Neural crest cell (in vitro differentiated cells): ENCODE measurements at regions not wholly inside any gene's neighbourhood (a gene's known extent, or its start where the extent isn't known, plus 50 kb on each side); places are given as distances from the start of the nearest gene placed in this dataset.
"Not testable (repeated sequence)": the region's sequence is repeated elsewhere in the genome, so short reads cannot be mapped to it uniquely, and the experiment has no call there.

ENCODE experiments used
- DNase-seq: peaks from one replicate; pipeline ENCODE4 v3.0.0; 2021; ENCODE audit warnings: low read depth, mixed read lengths, low spot score
- H3K27ac Mint-ChIP-seq: one replicate; pipeline ENCODE4 v1.8.0; 2021; ENCODE audit warnings: mild to moderate bottlenecking, mixed read lengths; ENCODE audit not compliant: unreplicated experiment
- H3K27me3 Mint-ChIP-seq: 2 replicates; pipeline ENCODE4 v1.8.0; 2021; ENCODE audit warnings: low read depth, mild to moderate bottlenecking, mixed read lengths
- H3K36me3 Mint-ChIP-seq: 2 replicates; pipeline ENCODE4 v1.8.0; 2021; ENCODE audit warnings: low read depth, mild to moderate bottlenecking, mixed read lengths
- H3K4me1 Mint-ChIP-seq: 2 replicates; pipeline ENCODE4 v1.8.0; 2021; ENCODE audit warnings: mixed read lengths
- H3K4me3 Mint-ChIP-seq: one replicate; pipeline ENCODE4 v1.8.0; 2021; ENCODE audit warnings: mild to moderate bottlenecking, mixed read lengths
- H3K9me3 Mint-ChIP-seq: 2 replicates; pipeline ENCODE4 v1.8.0; 2021; ENCODE audit warnings: mixed read lengths
- CTCF ChIP-seq: fragments of 200-600 bp; sonication (generic); conservative IDR thresholded peaks from 2 replicates; pipeline ENCODE4 v1.5.0; 2021; ENCODE audit warnings: antibody characterized with exemption, mild to moderate bottlenecking

DNA sequence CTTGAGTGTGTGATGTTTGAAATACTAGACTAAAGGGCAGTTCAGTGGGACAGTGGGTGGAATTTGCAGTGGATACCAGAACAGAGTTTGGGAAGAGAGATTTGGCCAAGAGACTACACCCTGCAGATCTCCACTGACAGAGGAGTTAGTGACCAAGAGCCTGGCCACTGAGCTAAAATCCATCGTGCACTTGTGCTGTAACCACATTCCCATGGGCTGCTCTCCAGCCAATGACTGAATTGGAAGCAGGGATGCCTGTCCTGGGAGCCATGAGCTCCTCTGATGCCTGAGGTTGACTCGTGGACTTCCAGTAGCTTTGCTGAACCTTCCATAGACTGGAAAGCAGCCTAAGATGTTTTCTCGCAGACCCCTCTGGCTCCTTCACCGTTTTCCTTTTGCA lies 296.1 kb downstream of the TRIML1 start:
- H3K27ac Mint-ChIP-seq: no peak overlapping the region
- no peaks in the 10 kb centered on the region for H3K36me3 Mint-ChIP-seq
- no peaks in the 10 kb centered on the region for H3K27me3 Mint-ChIP-seq
- peaks cover 7% of the 10 kb centered on the region for H3K9me3 Mint-ChIP-seq
- no peak for DNase-seq
- H3K4me1 Mint-ChIP-seq: peaks cover 34% of the 10 kb centered on the region
- H3K4me3 Mint-ChIP-seq: no peak overlapping the region
- TF ChIP-seq CTCF: no peak

GRCh38 chr4:188437535-188437934 lies 298.3 kb downstream of the TRIML1 start:
- peaks cover 16% of the 10 kb centered on the region for H3K4me1 Mint-ChIP-seq
- H3K9me3 Mint-ChIP-seq: peaks cover 1% of the 10 kb centered on the region
- H3K27me3 Mint-ChIP-seq: no peaks in the 10 kb centered on the region
- TF ChIP-seq CTCF: no peak
- no peak for DNase-seq
- H3K36me3 Mint-ChIP-seq: no peaks in the 10 kb centered on the region
- no peak overlapping the region for H3K27ac Mint-ChIP-seq
- no peak overlapping the region for H3K4me3 Mint-ChIP-seq

DNA sequence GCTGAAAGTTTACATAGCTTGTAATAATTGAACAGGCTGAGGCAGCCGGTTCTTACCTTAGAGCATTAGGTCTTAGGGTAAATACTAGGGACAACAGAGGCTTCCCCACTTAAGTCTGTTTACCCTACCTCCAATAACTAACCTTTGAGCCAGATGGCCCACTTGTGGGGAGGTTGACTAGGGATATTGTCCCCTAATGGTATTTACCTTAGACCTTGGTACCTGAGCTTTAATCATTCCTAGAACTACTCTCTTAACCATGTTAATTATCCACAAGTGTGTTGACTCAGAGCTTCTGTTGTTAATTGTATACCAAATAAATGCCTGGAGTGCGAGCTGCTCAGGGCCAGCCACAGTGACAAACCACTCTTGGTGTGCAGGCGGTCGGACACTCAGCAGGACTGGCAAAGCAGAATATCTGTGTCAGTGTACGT lies 299.2 kb downstream of the TRIML1 start:
- H3K4me3 Mint-ChIP-seq, H3K27ac Mint-ChIP-seq, H3K9me3 Mint-ChIP-seq, H3K27me3 Mint-ChIP-seq, H3K36me3 Mint-ChIP-seq, DNase-seq: not testable (repeated sequence)
- peaks cover 15% of the 10 kb centered on the region for H3K4me1 Mint-ChIP-seq

GRCh38 chr4:188439641-188440311 lies 300.5 kb downstream of the TRIML1 start:
- Mint-ChIP-seq H3K36me3 (no peaks in the 10 kb centered on the region), H3K27ac (no peak overlapping the region), H3K4me3 (no peak overlapping the region), H3K27me3 (no peaks in the 10 kb centered on the region), H3K9me3 (no peaks in the 10 kb centered on the region), H3K4me1 (peaks cover 6% of the 10 kb centered on the region)
- no peak for DNase-seq
- no peak for TF ChIP-seq CTCF

DNA sequence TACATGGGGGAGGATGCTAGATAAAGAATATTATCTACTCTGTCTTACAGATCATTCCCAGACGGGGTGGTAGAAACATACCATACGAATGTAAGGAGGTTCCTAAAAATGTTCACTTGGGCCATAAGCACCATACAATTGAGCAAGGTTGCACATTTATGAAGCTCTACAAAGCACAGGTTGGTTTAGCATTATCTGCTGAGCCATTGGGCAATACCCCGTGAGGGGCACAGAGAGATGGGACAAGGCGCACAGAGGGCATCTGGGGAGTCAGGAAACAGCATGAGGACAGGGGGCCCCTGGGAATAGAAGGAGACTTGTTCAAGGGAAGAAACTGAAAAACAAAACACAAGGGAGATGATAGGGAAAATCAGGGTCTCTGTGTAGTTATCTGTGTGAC lies 305.3 kb downstream of the TRIML1 start:
- peak overlapping the region; percentile 1 for H3K27ac Mint-ChIP-seq
- no peaks in the 10 kb centered on the region for H3K36me3 Mint-ChIP-seq
- no peak overlapping the region for H3K4me3 Mint-ChIP-seq
- H3K9me3 Mint-ChIP-seq: no peaks in the 10 kb centered on the region
- TF ChIP-seq CTCF: no peak
- H3K4me1 Mint-ChIP-seq: peaks cover 4% of the 10 kb centered on the region
- no peaks in the 10 kb centered on the region for H3K27me3 Mint-ChIP-seq
- DNase-seq: no peak

DNA sequence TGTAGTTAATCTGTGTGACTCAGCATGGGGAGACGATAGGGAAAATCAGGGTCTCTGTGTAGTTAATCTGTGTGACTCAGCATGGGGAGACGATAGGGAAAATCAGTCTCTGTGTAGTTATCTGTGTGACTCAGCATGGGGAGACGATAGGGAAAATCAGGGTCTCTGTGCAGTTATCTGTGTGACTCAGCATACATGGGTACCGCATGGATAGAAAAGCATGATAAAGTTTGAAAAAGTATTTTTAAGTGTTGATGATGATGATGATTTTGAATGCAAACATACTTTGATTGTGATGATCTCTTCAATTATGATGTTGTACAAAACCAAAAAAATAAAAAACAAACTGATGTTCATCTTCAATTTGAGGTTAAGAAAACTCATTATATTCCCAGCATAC lies 309.8 kb downstream of the TRIML1 start:
- not testable (repeated sequence) for H3K9me3 Mint-ChIP-seq, H3K36me3 Mint-ChIP-seq, H3K27me3 Mint-ChIP-seq, H3K4me1 Mint-ChIP-seq, H3K27ac Mint-ChIP-seq, H3K4me3 Mint-ChIP-seq, DNase-seq
